IMR-90 (cell line): ENCODE measurements at regions not wholly inside any gene's neighbourhood (a gene's known extent, or its start where the extent isn't known, plus 50 kb on each side); places are given as distances from the start of the nearest gene placed in this dataset.

ENCODE experiments used
- ATAC-seq: fragments of 200-7000 bp; cut with Tn5 transposase; 2 replicates; pipeline ENCODE4 v1.9.1; 2020; ENCODE audit warnings: low read depth, mild to moderate bottlenecking, moderate library complexity
- BruUV-seq: library from RNA; stranded (reverse); fragments of 400-500 nt; replicated peaks from 2 replicates; lab custom pipeline; 2021; lab: Mats Ljungman, UMichigan
- CTCF ChIA-PET: fragments of 300-600 bp; formaldehyde crosslinking; extraction: SDS; loops from one replicate; lab custom pipeline; 2021; ENCODE audit warnings: antibody characterized with exemption; lab: Yijun Ruan, JAX
- POLR2A ChIA-PET: fragments of 300-600 bp; sonication (Branson Sonifier 250); formaldehyde crosslinking; loops from one replicate; lab custom pipeline; 2022; ENCODE audit warnings: antibody characterized with exemption; ENCODE audit not compliant: unreplicated experiment; lab: Charles Lee
- DNase-seq: peaks from one replicate; pipeline ENCODE4 v3.0.0; 2013
- H2AFZ ChIP-seq: replicated peaks from 2 replicates; pipeline ENCODE3; 2013; ENCODE audit warnings: low read length, mild to moderate bottlenecking; ENCODE audit not compliant: poor library complexity
- H2AK5ac ChIP-seq: 2 replicates; pipeline ENCODE4 v1.6.1; 2013; ENCODE audit warnings: low read depth, low read length, inconsistent platforms
- H2AK9ac ChIP-seq: replicated peaks from 2 replicates; pipeline ENCODE3; 2013; ENCODE audit warnings: mild to moderate bottlenecking, low read depth, low read length, moderate library complexity; ENCODE audit not compliant: poor library complexity
- H2BK120ac ChIP-seq: 2 replicates; pipeline ENCODE4 v1.6.1; 2013; ENCODE audit warnings: low read depth, low read length, inconsistent platforms
- H2BK15ac ChIP-seq: 3 replicates; pipeline ENCODE4 v1.6.1; 2013; ENCODE audit warnings: low read depth, low read length, inconsistent platforms
- H2BK20ac ChIP-seq: 2 replicates; pipeline ENCODE4 v1.6.1; 2013; ENCODE audit warnings: low read depth, mild to moderate bottlenecking, inconsistent platforms, low read length, moderate library complexity
- H2BK5ac ChIP-seq: 2 replicates; pipeline ENCODE4 v1.6.1; 2013; ENCODE audit warnings: mild to moderate bottlenecking, low read depth, low read length, inconsistent platforms; ENCODE audit not compliant: poor library complexity, severe bottlenecking
- H3K14ac ChIP-seq: replicated peaks from 2 replicates; pipeline ENCODE4 v1.6.1; 2013; ENCODE audit warnings: low read depth, low read length, inconsistent platforms
- H3K18ac ChIP-seq: 2 replicates; pipeline ENCODE4 v1.6.1; 2013; ENCODE audit warnings: low read depth, low read length, control low read depth
- H3K23ac ChIP-seq: 2 replicates; pipeline ENCODE4 v1.6.1; 2013; ENCODE audit warnings: low read depth, low read length, inconsistent platforms
- H3K27ac ChIP-seq: 2 replicates; pipeline ENCODE4 v1.5.1; 2013; ENCODE audit warnings: mild to moderate bottlenecking, control low read depth, low read length; ENCODE audit not compliant: insufficient read depth
- H3K27me3 ChIP-seq: 2 replicates; pipeline ENCODE4 v1.6.1; 2013; ENCODE audit warnings: low read length; ENCODE audit not compliant: control insufficient read depth, insufficient read depth
- H3K36me3 ChIP-seq: 2 replicates; pipeline ENCODE4 v1.6.1; 2013; ENCODE audit warnings: low read length, mixed read lengths; ENCODE audit not compliant: control insufficient read depth, insufficient read depth
- H3K4ac ChIP-seq: 2 replicates; pipeline ENCODE4 v1.6.1; 2013; ENCODE audit warnings: low read depth, low read length, inconsistent platforms
- H3K4me1 ChIP-seq: 2 replicates; pipeline ENCODE4 v1.6.1; 2013; ENCODE audit warnings: low read length, mixed read lengths; ENCODE audit not compliant: control insufficient read depth, insufficient read depth
- H3K4me2 ChIP-seq: 2 replicates; pipeline ENCODE4 v1.6.1; 2013; ENCODE audit warnings: low read depth, mild to moderate bottlenecking, control low read depth, low read length, moderate library complexity
- H3K4me3 ChIP-seq: 2 replicates; pipeline ENCODE4 v1.5.1; 2013; ENCODE audit warnings: low read depth, mild to moderate bottlenecking, control low read depth, low read length, moderate library complexity; ENCODE audit not compliant: insufficient read depth
- H3K56ac ChIP-seq: 2 replicates; pipeline ENCODE4 v1.6.1; 2013; ENCODE audit warnings: low read length, inconsistent platforms; ENCODE audit not compliant: insufficient read depth; ENCODE audit errors: extremely low read depth
- H3K79me1 ChIP-seq, 2 experiments: 2 replicates each; pipeline ENCODE4 v1.6.1; 2013; ENCODE audit warnings: low read length in 2 of 2, inconsistent platforms in 1 of 2, low read depth in 1 of 2
- H3K9ac ChIP-seq: 2 replicates; pipeline ENCODE4 v1.6.1; 2013; ENCODE audit warnings: low read depth, low read length, control low read depth
- H3K9me1 ChIP-seq: 2 replicates; pipeline ENCODE4 v1.6.1; 2013; ENCODE audit warnings: low read length, inconsistent platforms; ENCODE audit not compliant: insufficient read depth
- H3K9me3 ChIP-seq: 2 replicates; pipeline ENCODE4 v1.6.1; 2013; ENCODE audit warnings: low read length; ENCODE audit not compliant: control insufficient read depth, insufficient read depth
- H4K20me1 ChIP-seq: 2 replicates; pipeline ENCODE4 v1.6.1; 2013; ENCODE audit warnings: low read length, inconsistent platforms; ENCODE audit not compliant: insufficient read depth
- H4K5ac ChIP-seq: 2 replicates; pipeline ENCODE4 v1.6.1; 2013; ENCODE audit warnings: mild to moderate bottlenecking, low read depth, low read length, control low read depth
- H4K8ac ChIP-seq, 2 experiments: 2 replicates each; pipeline ENCODE4 v1.6.1; 2013; ENCODE audit warnings: low read depth in 2 of 2, low read length in 2 of 2, control low read depth in 1 of 2, inconsistent platforms in 1 of 2
- H4K91ac ChIP-seq: 2 replicates; pipeline ENCODE4 v1.6.1; 2013; ENCODE audit warnings: low read depth, low read length, inconsistent platforms; ENCODE audit not compliant: insufficient read depth
- BHLHE40 ChIP-seq: fragments of 150-350 bp; IDR thresholded peaks from 2 replicates; pipeline ENCODE4 v1.6.1; 2016; ENCODE audit warnings: mild to moderate bottlenecking, low read depth, low read length
- ELK1 ChIP-seq: fragments of 150-350 bp; IDR thresholded peaks from 2 replicates; pipeline ENCODE4 v1.6.1; 2016; ENCODE audit warnings: low read depth, mild to moderate bottlenecking, low read length, moderate library complexity, borderline replicate concordance
- FOS ChIP-seq: fragments of 150-350 bp; IDR thresholded peaks from 2 replicates; pipeline ENCODE4 v1.6.1; 2016; ENCODE audit warnings: low read depth, low read length
- MAFK ChIP-seq: IDR thresholded peaks from 2 replicates; pipeline ENCODE4 v1.6.1; 2012; ENCODE audit warnings: low read depth, low read length, improper control_type of control experiment
- NFE2L2 ChIP-seq: fragments of 150-350 bp; IDR thresholded peaks from 2 replicates; pipeline ENCODE4 v1.6.1; 2016; ENCODE audit warnings: low read depth, mild to moderate bottlenecking, low read length
- POLR2A ChIP-seq: IDR thresholded peaks from 2 replicates; pipeline ENCODE4 v1.6.1; 2012; ENCODE audit warnings: mild to moderate bottlenecking, low read depth, low read length
- USF2 ChIP-seq: fragments of 150-350 bp; IDR thresholded peaks from 2 replicates; pipeline ENCODE4 v1.6.1; 2017; ENCODE audit warnings: mild to moderate bottlenecking, antibody characterized with exemption, low read length, low read depth
- WGBS, 2 experiments: methylation state at CpG; one replicate each; pipeline versions ENCODE4 v1.1.5 to v1.1.7; 2013; ENCODE audit warnings: missing lambda C conversion rate in 2 of 2; ENCODE audit not compliant: insufficient read length in 1 of 2; ENCODE audit errors: extremely low coverage in 2 of 2; 5-methylcytosine and 5-hydroxymethylcytosine counted together
- dilution Hi-C: fragments of 300-500 bp; cut with HindIII; formaldehyde crosslinking; loops from one replicate; pipeline ENCODE4 v1.14.3; 2018; ENCODE audit warnings: low sequenced_read_pairs; ENCODE audit not compliant: unreplicated experiment
- in situ Hi-C: fragments of 300-500 bp; cut with MboI; formaldehyde crosslinking; loops from 3 replicates; pipeline ENCODE4 v1.14.3; 2019; ENCODE audit warnings: low sequenced_read_pairs, inconsistent platforms, mixed read lengths
- intact Hi-C: fragments of 100-400 bp; cut with micrococcal nuclease; formaldehyde crosslinking; loops from 2 replicates; pipeline ENCODE4 v1.10.0; 2022

- ATAC-seq (no peak), DNase-seq (no peak)
- Histone ChIP-seq H3K36me3 (no peaks in the 10 kb centered on the region), H2AK5ac (no peak overlapping the region), H3K4me3 (no peak overlapping the region), H3K18ac (no peak overlapping the region), H3K27me3 (no peaks in the 10 kb centered on the region), H4K5ac (no peak overlapping the region), H3K27ac (no peak overlapping the region), H2BK120ac (no peak overlapping the region), H4K8ac (no peak overlapping the region), H2AFZ (no peak overlapping the region), H3K9me1 (no peaks in the 10 kb centered on the region), H3K14ac (no peak overlapping the region), H3K4me1 (no peaks in the 10 kb centered on the region), H2BK15ac (no peak overlapping the region), H2BK5ac (no peak overlapping the region), H3K9ac (no peak overlapping the region), H4K20me1 (no peaks in the 10 kb centered on the region), H3K4ac (no peak overlapping the region), H3K79me1 (no peaks in the 10 kb centered on the region), H3K56ac (no peak overlapping the region), H3K4me2 (no peak overlapping the region), H2AK9ac (no peak overlapping the region), H3K9me3 (no peaks in the 10 kb centered on the region), H3K23ac (no peak overlapping the region), H2BK20ac (no peak overlapping the region), H4K91ac (no peak overlapping the region)
- in situ Hi-C loops (no loop called here), intact Hi-C loops (no loop called here), dilution Hi-C loops (no loop called here)
- ChIA-PET POLR2A (no interaction called here), CTCF (no interaction called here)
- no CpG with 5 or more reads among the region's 2 CpGs for WGBS, 2 experiments
- TF ChIP-seq MAFK (no peak), BHLHE40 (no peak), USF2 (no peak), POLR2A (no peak), FOS (no peak), ELK1 (no peak), NFE2L2 (no peak)
- BruUV-seq, result no TSS peak
Measured at GRCh38 chr15:88391700-88392099, 75.5 kb downstream of the MRPL46 start.
